Endodermal cell (in vitro differentiated cells): ENCODE measurements at regions not wholly inside any gene's neighbourhood (a gene's known extent, or its start where the extent isn't known, plus 50 kb on each side); places are given as distances from the start of the nearest gene placed in this dataset.

Source experiments
- DNase-seq: peaks from one replicate; pipeline ENCODE4 v3.0.0-alpha.2; 2017
- H3K27ac ChIP-seq: 2 replicates; pipeline ENCODE4 v1.5.1; 2013; ENCODE audit warnings: mild to moderate bottlenecking, low read depth, low read length, moderate library complexity
- H3K27me3 ChIP-seq: 2 replicates; pipeline ENCODE4 v1.6.1; 2013; ENCODE audit warnings: mild to moderate bottlenecking, low read length, moderate library complexity; ENCODE audit not compliant: insufficient read depth, control insufficient read depth, poor library complexity, severe bottlenecking
- H3K36me3 ChIP-seq: 2 replicates; pipeline ENCODE4 v1.7.0; 2013; ENCODE audit warnings: mild to moderate bottlenecking, low read length, moderate library complexity; ENCODE audit not compliant: control insufficient read depth, insufficient read depth
- H3K4me1 ChIP-seq: one replicate; pipeline ENCODE4 v1.7.0; 2013; ENCODE audit warnings: low read length; ENCODE audit not compliant: control insufficient read depth, insufficient read depth
- H3K4me3 ChIP-seq: 2 replicates; pipeline ENCODE4 v1.5.1; 2013; ENCODE audit warnings: mild to moderate bottlenecking, low read length, moderate library complexity
- H3K9ac ChIP-seq: 2 replicates; pipeline ENCODE4 v1.6.1; 2013; ENCODE audit warnings: mild to moderate bottlenecking, low read length, moderate library complexity; ENCODE audit not compliant: poor library complexity, severe bottlenecking; ENCODE audit errors: extremely low read depth
- H3K9me3 ChIP-seq: 2 replicates; pipeline ENCODE4 v1.6.1; 2013; ENCODE audit warnings: mild to moderate bottlenecking, low read length, moderate library complexity; ENCODE audit not compliant: control insufficient read depth
- H3K27ac Mint-ChIP-seq: 2 replicates; pipeline ENCODE4 v1.8.0; 2020; ENCODE audit warnings: mixed read lengths
- H3K27me3 Mint-ChIP-seq: 2 replicates; pipeline ENCODE4 v1.8.0; 2021; ENCODE audit warnings: mild to moderate bottlenecking, mixed read lengths; ENCODE audit not compliant: insufficient read depth
- H3K36me3 Mint-ChIP-seq: 2 replicates; pipeline ENCODE4 v1.8.0; 2020; ENCODE audit warnings: low read depth, mixed read lengths
- H3K4me1 Mint-ChIP-seq: 2 replicates; pipeline ENCODE4 v1.8.0; 2020; ENCODE audit warnings: mixed read lengths
- H3K4me3 Mint-ChIP-seq: 2 replicates; pipeline ENCODE4 v1.8.0; 2020; ENCODE audit warnings: mild to moderate bottlenecking, moderate library complexity, mixed read lengths
- H3K9me3 Mint-ChIP-seq: 2 replicates; pipeline ENCODE4 v1.8.0; 2020; ENCODE audit warnings: mild to moderate bottlenecking, mixed read lengths
- CTCF ChIP-seq: fragments of 200-600 bp; sonication (generic); conservative IDR thresholded peaks from 2 replicates; pipeline ENCODE4 v1.5.0; 2021; ENCODE audit warnings: antibody characterized with exemption, mild to moderate bottlenecking

GRCh38 chr1:106699433-106699832 is 357.0 kb upstream of the PRMT6 start:
- no peaks in the 10 kb centered on the region for H3K27me3 Mint-ChIP-seq
- H3K9me3 Mint-ChIP-seq, result no peaks in the 10 kb centered on the region
- H3K4me3 ChIP-seq, result no peak overlapping the region
- H3K4me1 ChIP-seq, result no peaks in the 10 kb centered on the region
- no peak for TF ChIP-seq CTCF
- no peaks in the 10 kb centered on the region for H3K4me1 Mint-ChIP-seq
- no peak overlapping the region for H3K27ac ChIP-seq
- no peaks in the 10 kb centered on the region for H3K9me3 ChIP-seq
- H3K36me3 ChIP-seq, result no peaks in the 10 kb centered on the region
- DNase-seq, result no peak
- H3K9ac ChIP-seq, result no peak overlapping the region
- H3K4me3 Mint-ChIP-seq, result no peak overlapping the region
- no peak overlapping the region for H3K27ac Mint-ChIP-seq
- H3K27me3 ChIP-seq, result no peaks in the 10 kb centered on the region
- H3K36me3 Mint-ChIP-seq, result no peaks in the 10 kb centered on the region

- no peak overlapping the region for H3K4me3 ChIP-seq
- H3K9ac ChIP-seq, result no peak overlapping the region
- no peaks in the 10 kb centered on the region for H3K27me3 Mint-ChIP-seq
- H3K4me3 Mint-ChIP-seq, result no peak overlapping the region
- no peaks in the 10 kb centered on the region for H3K27me3 ChIP-seq
- DNase-seq, result no peak
- TF ChIP-seq CTCF, result no peak
- H3K9me3 Mint-ChIP-seq, result no peaks in the 10 kb centered on the region
- no peak overlapping the region for H3K27ac ChIP-seq
- H3K36me3 ChIP-seq, result no peaks in the 10 kb centered on the region
- H3K9me3 ChIP-seq, result no peaks in the 10 kb centered on the region
- H3K4me1 Mint-ChIP-seq, result no peaks in the 10 kb centered on the region
- H3K36me3 Mint-ChIP-seq, result no peaks in the 10 kb centered on the region
- no peak overlapping the region for H3K27ac Mint-ChIP-seq
- H3K4me1 ChIP-seq, result no peaks in the 10 kb centered on the region
Observed at GRCh38 chr1:106700211-106700610, 356.3 kb upstream of the PRMT6 start.

- no peak for DNase-seq
- no peaks in the 10 kb centered on the region for H3K36me3 Mint-ChIP-seq
- no peaks in the 10 kb centered on the region for H3K4me1 ChIP-seq
- H3K9me3 Mint-ChIP-seq, result no peaks in the 10 kb centered on the region
- no peaks in the 10 kb centered on the region for H3K4me1 Mint-ChIP-seq
- no peaks in the 10 kb centered on the region for H3K27me3 Mint-ChIP-seq
- H3K36me3 ChIP-seq, result no peaks in the 10 kb centered on the region
- no peaks in the 10 kb centered on the region for H3K27me3 ChIP-seq
- no peaks in the 10 kb centered on the region for H3K9me3 ChIP-seq
- no peak overlapping the region for H3K4me3 ChIP-seq
- H3K27ac Mint-ChIP-seq, result no peak overlapping the region
- H3K9ac ChIP-seq, result no peak overlapping the region
- no peak overlapping the region for H3K27ac ChIP-seq
- H3K4me3 Mint-ChIP-seq, result no peak overlapping the region
- no peak for TF ChIP-seq CTCF
Observed at GRCh38 chr1:106705971-106706370, 350.5 kb upstream of the PRMT6 start.
